TTC549 (cell line): ENCODE measurements at regions not wholly inside any gene's neighbourhood (a gene's known extent, or its start where the extent isn't known, plus 50 kb on each side); places are given as distances from the start of the nearest gene placed in this dataset.

Source experiments
- FAIRE-seq: peaks from 2 replicates; lab custom pipeline; 2012; peaks lifted over from hg19 to GRCh38; lab: Jason Lieb, UNC

DNA sequence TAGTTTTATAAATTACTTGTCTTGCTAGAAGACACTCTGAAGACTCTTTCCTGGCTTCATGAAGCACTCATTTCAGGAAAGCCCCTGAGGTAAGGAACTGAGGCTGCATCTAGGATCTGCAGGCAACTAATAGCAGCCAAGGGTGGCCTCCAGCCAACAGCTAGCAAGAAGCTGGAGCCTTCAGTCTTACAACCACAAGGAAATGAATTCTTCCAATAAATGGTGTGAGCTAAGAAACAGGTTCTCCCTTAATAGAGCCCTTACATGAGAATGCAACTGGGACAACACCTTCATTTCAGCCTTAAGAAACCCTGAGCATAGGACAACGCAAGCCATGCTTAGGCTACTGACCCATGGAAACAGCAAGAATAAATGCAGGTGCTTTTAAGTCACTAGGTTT, 254.6 kb upstream of the RBBP8 start:
- FAIRE-seq, result no peak

DNA sequence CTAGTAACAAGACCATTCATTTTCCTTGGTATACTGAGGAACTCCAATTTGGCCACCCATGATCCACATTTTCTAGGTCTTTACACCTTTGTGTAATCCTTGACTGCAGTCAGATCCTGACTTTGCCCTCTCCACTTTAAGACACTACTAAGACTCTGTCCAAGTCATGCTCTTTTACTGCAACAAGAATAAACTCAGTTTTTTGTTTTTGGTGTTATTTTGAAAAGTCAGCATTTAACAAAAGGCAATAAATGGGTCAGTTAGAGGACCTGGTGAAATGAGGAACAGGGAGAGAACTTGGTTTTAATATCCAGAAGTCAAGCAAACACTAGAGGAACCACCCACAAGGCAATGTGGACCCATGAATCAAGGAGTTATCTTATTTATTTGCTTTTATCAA, 252.2 kb upstream of the RBBP8 start:
- no peak for FAIRE-seq

DNA sequence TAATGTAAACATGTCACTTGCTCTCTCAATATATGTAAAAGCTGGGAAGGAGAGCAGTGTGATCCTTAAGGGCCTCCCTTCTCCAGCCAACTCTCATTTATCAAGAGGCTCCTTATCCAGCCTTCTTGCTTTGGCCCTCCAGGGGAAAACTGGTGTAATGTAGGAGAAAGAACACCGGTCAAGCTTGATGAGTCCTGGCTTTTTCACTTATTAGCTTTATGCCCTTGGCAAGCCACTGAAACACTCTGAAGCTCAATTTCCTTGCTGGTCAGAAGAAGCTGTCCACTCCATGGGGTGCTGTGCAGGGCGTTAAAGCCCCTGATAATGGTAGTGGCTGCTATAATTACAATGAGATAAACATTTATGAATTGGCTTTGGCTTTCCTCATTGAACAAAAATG, 251.2 kb upstream of the RBBP8 start:
- no peak for FAIRE-seq

DNA sequence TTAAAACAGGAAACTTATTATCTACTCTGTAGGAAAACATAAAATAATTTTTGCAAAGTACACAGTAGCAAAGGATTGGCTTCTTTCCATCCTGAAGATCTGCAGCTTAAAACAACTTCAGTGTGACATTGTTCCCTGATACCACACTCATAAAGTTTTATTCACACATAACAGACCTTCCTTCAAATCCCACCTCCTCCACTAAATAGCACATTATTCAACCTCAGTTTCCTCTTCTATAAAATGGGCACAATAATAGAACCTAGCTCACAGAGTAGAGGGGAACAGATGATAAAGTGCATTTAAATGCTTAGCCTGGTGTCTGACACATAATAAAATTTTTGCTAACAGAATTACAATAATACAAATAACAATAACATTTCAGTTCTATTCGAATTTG, 250.4 kb upstream of the RBBP8 start:
- no peak for FAIRE-seq

DNA sequence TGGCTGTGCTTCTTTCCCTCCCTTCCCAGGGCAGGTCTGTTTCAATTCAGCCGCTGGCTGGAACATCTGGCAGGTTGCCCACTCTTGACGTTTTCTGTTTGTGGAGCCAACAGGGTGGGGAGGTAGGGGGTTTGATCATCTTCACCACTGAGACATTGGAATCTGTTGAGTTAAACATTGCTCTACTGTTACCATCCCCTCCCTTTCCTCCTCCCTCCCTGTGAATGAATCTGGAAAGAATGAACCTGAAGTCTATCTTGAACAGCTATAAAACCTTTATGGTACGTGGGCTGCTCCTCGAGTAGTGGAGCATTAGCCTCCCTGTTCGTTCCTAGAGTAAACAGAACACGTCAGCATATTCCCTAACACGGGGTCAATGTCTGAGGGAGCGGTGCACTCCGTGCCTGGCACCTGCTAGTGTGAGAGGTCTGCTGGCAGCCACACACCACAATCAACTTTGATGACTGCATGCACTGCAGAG, 249.9 kb upstream of the RBBP8 start:
- no peak for FAIRE-seq

DNA sequence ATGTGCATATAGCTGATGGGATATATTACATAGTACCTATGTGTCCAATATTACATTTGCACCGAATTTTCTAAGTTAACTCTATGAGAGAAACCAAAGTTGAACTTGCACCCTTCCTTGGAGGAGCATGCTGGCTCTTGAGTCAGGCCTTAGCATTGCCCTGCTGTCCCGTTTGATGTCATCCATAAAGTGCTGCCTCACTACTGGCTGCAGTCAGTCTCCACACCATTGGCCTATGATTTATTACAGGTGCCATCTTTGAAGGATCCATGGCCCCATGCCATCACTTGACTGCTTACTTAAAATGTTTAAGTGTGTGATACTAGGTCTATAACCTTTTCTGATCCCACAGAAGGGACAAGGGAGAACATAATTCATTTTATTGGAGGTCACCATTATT, 249.3 kb upstream of the RBBP8 start:
- no peak for FAIRE-seq

DNA sequence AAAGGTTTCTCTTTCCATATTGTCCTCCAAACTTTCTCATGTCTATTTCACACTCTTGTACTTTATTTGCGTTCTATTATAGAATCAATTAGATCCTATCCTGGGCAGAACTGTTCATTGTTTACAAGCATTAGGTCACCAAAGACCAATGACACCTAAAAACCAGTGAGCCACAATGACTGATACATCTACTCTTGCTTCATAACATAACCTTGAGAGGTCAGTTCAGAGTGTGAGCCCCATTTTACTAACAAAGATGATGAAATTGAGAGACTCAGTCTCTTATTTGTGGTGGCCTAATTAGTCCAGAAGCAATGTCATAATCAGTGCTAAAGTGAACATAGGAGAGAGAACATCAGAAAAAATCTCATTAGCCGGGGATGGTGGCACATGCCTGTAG, 248.9 kb upstream of the RBBP8 start:
- FAIRE-seq, result no peak

DNA sequence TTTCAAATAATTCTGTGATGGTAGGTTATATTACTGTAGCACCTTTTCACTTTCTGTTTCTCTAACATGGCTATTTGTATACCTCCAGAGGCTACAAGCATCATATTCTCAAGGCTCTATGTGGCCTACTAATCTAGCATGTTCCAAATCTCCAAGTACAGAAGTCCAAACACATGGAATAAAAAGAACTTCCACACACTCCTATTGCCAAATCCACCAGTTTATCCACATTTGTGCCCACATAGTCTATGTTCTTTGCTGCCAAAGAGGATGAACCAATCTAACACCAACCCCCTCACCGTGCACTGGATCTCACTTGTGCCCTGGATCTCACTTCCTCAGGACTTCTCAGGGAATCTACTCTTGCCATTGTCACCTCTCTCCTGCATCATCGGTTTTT, 247.3 kb upstream of the RBBP8 start:
- FAIRE-seq, result no peak

DNA sequence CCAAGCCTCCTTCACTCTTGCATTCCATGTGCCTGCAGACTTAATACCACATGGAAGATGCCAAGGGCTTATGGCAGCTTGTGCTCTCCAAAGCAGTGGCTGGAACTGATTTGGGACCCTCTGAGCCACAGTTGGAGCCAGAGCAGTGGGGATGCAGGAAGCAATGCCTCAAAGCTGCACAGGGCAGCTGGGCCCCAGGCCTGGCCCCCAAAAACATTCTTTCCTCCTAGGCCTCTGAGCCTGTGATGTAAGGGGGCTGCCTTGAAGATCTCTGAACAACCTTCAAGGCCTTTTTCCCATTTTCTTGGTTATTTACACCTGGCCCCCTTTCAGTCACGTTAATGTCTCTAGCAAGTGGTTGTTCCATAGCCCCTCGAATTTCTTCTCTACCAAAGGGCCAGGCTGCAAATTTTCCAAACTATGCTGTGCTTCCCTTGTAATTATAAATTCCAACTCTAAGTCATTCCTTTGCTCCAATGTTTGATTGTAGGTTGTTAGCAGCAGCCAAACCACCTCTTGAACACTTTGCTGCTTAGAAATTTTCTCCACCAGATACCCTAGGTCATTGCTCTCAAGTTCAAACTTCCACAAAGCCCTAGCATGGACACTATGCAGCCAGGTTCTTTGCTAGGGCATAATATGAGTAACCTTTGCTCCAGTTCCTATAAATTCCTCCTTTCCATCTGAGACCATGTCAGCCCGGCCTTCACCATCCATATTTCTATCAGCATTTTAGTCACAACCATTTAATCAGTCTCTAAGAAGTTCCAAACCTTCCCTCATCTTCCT, 245.0 kb upstream of the RBBP8 start:
- FAIRE-seq, result no peak

DNA sequence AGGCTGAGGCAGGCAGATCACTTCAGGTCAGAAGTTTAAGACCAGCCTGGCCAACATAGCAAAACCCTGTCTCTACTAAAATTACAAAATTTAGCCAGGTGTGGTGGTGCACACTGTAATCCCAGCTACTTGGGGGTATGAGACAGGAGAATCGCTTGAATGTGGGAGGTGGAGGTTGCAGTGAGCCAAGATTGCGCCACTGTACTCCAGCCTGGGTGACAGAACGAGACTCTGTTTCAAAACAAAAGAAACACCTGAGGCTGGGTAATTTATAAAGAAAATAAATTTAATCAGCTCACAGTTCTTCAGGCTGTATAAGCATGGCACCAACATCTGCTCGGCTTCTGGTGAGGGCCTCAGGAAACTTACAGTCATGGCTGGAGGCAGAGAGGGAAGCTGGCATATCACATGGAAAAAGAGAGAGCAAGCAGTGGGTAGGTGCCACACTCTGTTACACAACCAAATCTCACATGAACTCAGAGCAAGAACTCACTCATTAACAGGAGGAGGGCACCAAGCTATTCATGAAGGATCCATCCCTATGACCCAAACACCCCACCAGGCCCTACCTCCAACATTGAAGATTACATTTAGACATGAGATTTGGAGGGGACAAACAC, 244.1 kb upstream of the RBBP8 start:
- FAIRE-seq, result no peak

DNA sequence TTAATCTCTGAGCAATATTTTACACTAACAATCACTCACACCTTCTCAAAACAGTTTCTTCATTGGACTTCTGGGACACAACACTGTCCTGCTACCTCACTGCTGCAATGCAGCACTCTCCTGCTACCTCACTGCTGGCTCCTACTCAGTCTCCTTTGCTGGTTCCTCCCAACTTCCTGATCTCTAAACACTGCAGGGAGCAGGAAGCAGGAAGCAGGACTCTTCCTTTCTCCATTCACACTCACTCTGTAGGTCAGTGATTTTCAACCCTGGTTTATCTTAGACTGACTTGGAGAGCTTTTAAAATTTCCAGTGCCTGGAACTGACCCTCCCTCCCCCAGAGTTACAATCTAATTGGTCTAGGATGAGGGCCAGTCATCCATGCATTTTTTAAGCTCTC, 243.4 kb upstream of the RBBP8 start:
- FAIRE-seq, result no peak

DNA sequence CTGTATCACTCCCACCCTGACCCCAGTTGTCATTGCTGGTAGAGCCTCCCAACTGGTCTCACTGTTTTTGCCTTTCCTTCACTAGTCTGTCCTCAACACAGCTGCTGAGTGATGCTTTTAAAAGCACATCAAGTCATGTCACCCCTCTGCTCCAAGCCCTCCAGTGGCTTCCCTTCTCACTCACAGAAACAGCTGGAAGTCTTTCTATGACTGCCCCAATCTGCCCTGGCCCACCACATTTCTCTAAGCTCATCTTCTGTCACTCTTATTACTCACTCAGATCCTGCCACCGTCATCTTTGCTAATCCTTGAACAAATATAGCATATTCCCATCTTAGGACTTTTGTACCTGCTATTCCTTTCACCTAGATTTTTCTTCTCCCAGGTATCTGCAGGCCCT, 242.6 kb upstream of the RBBP8 start:
- no peak for FAIRE-seq

DNA sequence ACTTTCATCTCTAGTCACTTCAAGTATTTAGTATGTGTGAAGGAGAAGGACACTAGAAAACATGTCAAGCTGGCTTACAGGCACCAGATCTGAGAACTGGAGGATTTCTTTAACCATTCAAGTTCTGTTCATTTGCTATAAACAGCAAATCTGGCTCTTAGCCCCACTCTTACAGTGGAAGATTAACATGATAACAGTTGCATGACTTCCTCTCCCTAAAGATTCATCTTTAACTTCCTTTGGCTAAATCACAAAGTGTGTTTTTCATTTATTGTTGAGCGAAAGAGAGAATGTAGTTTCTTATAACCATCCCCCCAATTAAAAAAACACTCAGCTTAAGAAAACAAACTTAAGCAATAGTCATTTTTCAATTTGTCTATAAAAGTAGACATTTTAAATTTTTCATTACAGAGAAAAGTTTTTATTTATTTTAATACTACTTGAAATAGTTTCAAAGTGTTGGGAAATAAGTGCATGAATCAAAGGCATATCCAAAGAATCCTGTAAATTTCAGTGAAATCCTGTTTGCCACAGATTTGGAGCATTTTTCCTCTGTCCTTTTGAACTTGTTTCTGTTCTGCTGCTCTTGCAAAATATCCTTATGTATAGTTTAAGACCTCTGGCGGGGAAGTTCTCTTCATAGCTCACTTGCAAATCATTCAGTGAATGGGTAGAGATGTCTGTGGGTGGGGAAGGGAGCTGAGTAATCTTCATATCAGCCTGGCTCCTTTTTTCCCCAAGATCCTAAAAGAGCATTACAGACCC, 241.0 kb upstream of the RBBP8 start:
- FAIRE-seq, result no peak

DNA sequence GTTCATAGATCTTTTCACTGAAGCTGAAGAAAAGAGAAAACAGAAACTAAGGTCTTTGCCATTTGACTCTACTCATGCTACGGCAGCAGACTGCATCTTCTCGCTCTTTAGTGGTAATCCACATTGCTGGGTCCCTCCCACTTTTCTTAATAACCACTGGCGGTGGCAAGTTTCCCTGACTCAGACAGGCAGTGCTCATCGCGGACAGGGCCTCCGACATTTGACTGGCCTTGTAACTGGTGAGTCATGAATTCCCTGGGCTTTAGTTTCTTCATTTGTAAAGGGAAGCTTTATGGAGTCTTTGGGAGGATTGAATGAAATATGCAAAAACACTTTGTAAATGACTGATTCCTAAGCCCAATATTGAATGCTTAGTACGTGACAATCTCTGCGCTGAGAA, 238.2 kb upstream of the RBBP8 start:
- no peak for FAIRE-seq

DNA sequence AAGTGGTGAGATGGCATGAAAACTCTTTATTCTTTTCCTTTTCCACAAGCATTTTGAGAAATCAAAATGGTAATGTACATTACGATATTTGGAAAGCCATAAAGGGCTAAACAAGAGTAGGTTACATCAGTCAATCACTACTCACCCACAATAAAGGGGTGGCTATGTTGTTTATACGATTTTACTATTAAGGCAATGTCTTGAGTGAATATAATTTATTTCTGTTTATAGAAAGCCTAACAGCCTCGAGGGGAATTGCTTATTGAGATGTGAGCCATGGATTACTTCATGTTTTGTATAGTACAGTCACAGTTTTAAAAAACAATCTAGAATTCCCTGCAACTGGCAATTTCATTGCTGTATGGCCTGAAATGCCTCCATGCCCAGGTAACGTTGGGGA, 237.5 kb upstream of the RBBP8 start:
- FAIRE-seq, result no peak

DNA sequence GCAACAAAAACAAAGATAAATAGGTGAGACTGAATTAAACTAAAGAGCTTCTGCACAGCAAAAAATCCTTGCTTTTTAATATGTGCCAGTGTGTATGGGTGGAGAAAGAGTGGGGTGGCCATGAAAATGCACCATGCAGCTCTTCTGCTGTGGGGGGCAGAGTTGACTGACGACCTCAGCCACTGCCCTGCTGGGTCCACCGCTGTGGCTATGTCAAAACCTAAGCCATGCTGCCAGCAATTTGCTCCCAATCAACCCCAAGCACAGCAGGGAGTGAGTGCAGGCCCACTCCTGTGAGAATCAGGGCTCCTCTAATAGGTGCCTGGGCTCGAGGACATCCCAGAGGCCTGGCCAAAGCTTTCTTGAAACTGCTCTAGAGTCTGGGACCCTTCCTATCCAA, 235.6 kb upstream of the RBBP8 start:
- no peak for FAIRE-seq

DNA sequence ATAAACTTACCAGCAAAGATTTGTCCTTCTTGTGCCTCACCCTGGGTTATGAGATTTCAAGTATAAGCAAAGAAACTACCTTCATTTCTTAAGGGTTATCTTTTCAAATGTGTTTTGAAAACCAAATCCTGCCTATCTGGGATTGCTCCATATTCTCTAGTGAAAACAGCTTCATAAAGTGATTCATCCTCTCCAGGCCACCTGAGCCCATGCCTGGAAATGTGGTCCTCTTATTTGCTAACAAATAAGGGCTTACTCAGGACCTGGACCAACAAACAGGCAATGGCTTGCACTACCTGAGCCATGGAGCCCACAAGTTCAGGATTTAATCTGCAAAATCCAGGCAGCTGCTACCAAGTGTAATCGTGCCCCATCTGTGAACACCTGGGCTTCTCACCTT, 234.4 kb upstream of the RBBP8 start:
- FAIRE-seq, result no peak

DNA sequence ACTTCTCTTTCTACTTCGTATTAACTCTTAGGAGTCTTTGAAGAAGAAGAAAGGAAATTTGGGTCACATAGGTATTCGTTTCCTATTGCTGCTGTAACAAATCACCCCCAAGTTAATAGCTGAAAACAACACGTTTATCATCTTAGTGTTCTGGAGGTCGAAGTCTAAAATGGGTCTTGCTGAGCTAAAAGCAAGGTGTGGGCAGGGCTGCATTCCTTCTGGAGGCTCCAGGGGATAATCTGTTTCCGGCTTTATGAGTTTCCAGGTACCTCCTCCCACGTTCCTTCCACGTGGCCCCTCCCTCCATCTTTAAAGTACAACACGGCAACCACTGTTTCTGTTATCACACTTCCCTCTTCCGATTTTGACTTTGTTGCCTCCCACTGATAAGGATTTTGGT, 233.5 kb upstream of the RBBP8 start:
- FAIRE-seq, result no peak

DNA sequence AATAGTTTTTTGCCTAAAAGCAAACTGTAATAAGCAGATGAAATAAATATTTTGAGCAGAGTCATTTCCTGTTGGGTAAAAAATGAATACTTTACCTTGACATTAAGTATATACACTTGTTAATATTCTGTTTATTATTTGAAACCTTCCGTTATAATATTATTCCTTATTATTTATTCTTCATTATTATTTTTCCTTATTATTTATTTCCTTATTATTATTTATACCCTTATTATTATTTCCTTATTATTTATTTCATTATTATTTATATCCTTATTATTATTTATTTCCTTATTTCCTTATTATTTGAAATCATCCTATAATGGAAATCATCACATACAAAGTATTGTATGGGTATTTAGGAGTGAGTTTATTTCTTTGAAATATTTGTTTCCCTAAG, 232.2 kb upstream of the RBBP8 start:
- peak; percentile 83 for FAIRE-seq

DNA sequence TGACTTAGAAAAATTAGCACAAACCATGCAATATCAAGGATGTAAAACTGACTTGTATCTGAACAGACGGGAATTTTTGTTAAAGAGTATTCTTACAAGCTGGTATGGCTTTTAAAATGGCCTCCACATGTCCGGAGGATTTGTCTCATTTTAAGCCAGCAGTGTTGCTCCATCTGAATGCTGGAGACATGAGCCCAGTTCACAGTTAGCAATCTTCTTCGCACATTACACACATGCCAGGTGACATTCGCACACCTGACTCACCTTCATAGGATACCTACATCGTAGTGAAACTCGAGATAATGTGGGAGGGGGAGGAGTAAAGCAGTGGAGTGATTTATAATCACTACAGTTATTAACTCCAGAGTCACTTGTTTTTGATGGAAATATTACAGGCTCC, 231.8 kb upstream of the RBBP8 start:
- FAIRE-seq, result no peak

DNA sequence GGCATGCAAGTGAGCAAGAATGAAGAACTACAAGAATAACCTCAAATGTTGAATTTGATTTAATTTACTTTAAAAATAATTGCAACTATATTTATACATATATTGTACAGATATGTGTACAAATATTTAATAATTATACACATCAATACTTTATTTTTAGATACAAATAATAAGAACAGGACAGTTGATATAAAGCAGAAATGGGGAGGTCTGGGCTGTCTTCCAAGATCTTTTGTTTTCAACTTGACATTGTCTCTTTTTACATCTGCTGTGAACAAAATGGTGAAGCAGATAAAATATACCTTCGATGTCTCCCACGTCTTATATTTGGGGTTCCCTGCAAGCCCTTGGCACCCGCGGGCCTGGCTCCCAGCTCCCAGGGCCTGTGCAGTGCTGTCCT, 231.3 kb upstream of the RBBP8 start:
- FAIRE-seq, result no peak

DNA sequence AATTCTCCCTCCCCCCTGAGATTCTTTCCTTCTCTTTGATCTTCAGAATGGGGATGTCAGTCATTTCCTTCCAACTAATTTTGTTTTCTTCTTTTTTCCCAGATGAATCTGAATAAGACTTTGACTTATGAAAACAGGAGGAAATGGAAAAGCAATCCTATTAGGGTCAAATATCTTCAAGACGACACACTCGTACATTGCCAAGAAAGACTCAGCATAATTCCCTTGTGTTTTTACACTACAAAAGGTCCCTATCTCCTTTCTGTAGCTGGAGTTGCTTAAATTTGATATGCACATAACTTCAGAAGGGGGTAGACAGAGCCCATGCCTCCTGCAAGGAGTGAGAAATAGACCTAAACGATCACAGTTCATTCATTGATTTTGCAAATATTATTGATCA, 230.3 kb upstream of the RBBP8 start:
- no peak for FAIRE-seq

DNA sequence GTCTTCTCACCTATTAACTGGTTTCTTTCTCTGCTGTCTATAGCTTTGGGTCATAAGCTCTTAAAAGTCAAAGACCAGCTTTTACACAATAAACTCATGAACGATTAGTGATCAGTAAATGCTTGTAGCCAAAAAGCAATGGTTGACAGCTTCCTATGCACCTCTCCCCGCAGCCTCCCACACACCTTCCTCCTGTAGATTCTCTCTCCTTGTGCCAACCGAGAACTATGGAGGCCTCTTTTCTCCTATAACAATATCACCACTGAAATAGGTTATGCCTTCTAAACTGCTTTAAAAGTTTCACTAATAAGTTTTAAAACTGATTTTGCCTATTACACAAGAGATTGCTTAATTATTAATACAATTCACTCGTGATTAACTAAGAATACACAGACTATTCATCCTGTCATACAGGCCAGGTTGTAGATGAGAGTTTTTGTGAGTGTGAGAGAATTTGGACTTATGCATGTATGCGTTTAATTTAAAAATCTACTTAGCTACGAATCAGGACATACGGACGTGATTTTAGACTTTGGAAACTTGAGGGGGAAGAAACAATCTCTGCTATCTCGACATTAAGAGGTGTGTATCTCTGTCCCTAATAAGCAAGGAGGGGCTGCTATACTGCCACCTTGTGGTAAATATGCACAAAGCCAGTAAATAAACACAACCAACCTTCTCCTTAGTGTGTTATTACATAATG, 229.1 kb upstream of the RBBP8 start:
- peak; percentile 26 for FAIRE-seq
